Hepatocyte (in vitro differentiated cells): ENCODE measurements at regions not wholly inside any gene's neighbourhood (a gene's known extent, or its start where the extent isn't known, plus 50 kb on each side); places are given as distances from the start of the nearest gene placed in this dataset.

ENCODE experiments used
- DNase-seq: peaks from one replicate; pipeline ENCODE4 v3.0.0-alpha.2; 2016; ENCODE audit warnings: low spot score
- H2AFZ ChIP-seq: fragments of 200-600 bp; sonication (generic); 2 replicates; pipeline ENCODE4 v1.6.0; 2016; ENCODE audit warnings: antibody characterized with exemption, mild to moderate bottlenecking
- H3K27ac ChIP-seq: fragments of 200-600 bp; sonication (generic); 2 replicates; pipeline ENCODE4 v1.5.1; 2016; ENCODE audit warnings: mild to moderate bottlenecking
- H3K27me3 ChIP-seq: fragments of 200-600 bp; sonication (generic); 2 replicates; pipeline ENCODE4 v1.6.1; 2016
- H3K36me3 ChIP-seq: fragments of 200-600 bp; sonication (generic); replicated peaks from 2 replicates; pipeline ENCODE4 v1.5.1; 2016; ENCODE audit warnings: low read depth; ENCODE audit not compliant: insufficient read depth
- H3K4me1 ChIP-seq: fragments of 200-600 bp; sonication (generic); 2 replicates; pipeline ENCODE4 v1.5.1; 2016; ENCODE audit warnings: mild to moderate bottlenecking, moderate library complexity; ENCODE audit not compliant: insufficient read depth
- H3K4me2 ChIP-seq: fragments of 200-600 bp; sonication (generic); 2 replicates; pipeline ENCODE4 v1.6.0; 2016
- H3K4me3 ChIP-seq: fragments of 200-600 bp; sonication (generic); 2 replicates; pipeline ENCODE4 v1.5.1; 2016; ENCODE audit warnings: mild to moderate bottlenecking
- H3K79me2 ChIP-seq: fragments of 200-600 bp; sonication (generic); 2 replicates; pipeline ENCODE4 v1.6.0; 2017; ENCODE audit warnings: mild to moderate bottlenecking
- H3K9me2 ChIP-seq: fragments of 200-600 bp; sonication (generic); replicated peaks from 2 replicates; pipeline ENCODE4 v1.6.0; 2017; ENCODE audit warnings: mild to moderate bottlenecking; ENCODE audit not compliant: insufficient read depth
- H3K9me3 ChIP-seq: fragments of 200-600 bp; sonication (generic); 2 replicates; pipeline ENCODE4 v1.5.1; 2016; ENCODE audit warnings: low read depth, mild to moderate bottlenecking
- H4K20me1 ChIP-seq: fragments of 200-600 bp; sonication (generic); 2 replicates; pipeline ENCODE4 v1.6.0; 2016; ENCODE audit warnings: mild to moderate bottlenecking; ENCODE audit not compliant: insufficient read depth, poor library complexity, severe bottlenecking
- EZH2 ChIP-seq: fragments of 200-600 bp; sonication (generic); IDR thresholded peaks from 2 replicates; pipeline ENCODE4 v1.6.1; 2016; ENCODE audit warnings: antibody characterized with exemption, mild to moderate bottlenecking, borderline replicate concordance
- EZH2phosphoT487 ChIP-seq: fragments of 200-600 bp; sonication (generic); IDR thresholded peaks from one replicate; pipeline ENCODE4 v1.6.1; 2018; ENCODE audit warnings: antibody characterized with exemption, mild to moderate bottlenecking, low read depth, moderate library complexity; ENCODE audit not compliant: unreplicated experiment, severe bottlenecking
- WGBS: methylation state at CpG from one replicate; pipeline ENCODE4 v1.1.6; 2016; ENCODE audit warnings: low lambda C conversion rate; ENCODE audit errors: missing lambda C conversion rate; 5-methylcytosine and 5-hydroxymethylcytosine counted together
- TF ChIP-seq, protein P1 (sequence below): fragments of 200-600 bp; sonication (generic); IDR thresholded peaks from 2 replicates; pipeline ENCODE4 v1.5.1; 2016; ENCODE audit warnings: antibody characterized with exemption, mild to moderate bottlenecking; ENCODE audit not compliant: poor library complexity

DNA sequence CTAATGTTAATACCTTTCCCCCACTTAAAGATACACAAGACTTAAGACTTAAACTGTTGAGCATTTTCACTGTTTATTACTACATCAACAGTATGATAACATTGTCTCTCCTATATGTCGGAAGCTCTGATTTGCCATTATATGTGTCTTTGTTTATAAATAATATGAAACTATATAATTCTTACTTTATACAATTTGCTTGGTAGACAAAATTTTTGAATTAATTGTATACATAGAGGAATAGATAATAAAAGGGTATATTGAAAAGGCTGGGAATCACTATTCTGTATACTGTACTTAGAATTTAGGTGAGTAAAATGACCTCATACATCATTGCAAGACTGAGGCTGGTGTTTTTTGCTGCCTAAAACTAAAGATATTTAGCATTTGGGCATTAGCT is 82.1 kb upstream of the HDAC9 start:
- Histone ChIP-seq H3K9me3 (no peaks in the 10 kb centered on the region), H3K4me3 (no peak overlapping the region), H3K79me2 (no peaks in the 10 kb centered on the region), H3K27me3 (no peaks in the 10 kb centered on the region), H3K27ac (no peak overlapping the region), H3K4me2 (no peak overlapping the region), H2AFZ (no peak overlapping the region), H3K36me3 (no peaks in the 10 kb centered on the region), H4K20me1 (no peaks in the 10 kb centered on the region), H3K4me1 (no peaks in the 10 kb centered on the region), H3K9me2 (no peaks in the 10 kb centered on the region)
- WGBS = 77% methylated on average over 1 of the region's 1 CpG
- DNase-seq = no peak
- TF ChIP-seq EZH2phosphoT487 (no peak), EZH2 (no peak)
- TF ChIP-seq, protein P1, sequence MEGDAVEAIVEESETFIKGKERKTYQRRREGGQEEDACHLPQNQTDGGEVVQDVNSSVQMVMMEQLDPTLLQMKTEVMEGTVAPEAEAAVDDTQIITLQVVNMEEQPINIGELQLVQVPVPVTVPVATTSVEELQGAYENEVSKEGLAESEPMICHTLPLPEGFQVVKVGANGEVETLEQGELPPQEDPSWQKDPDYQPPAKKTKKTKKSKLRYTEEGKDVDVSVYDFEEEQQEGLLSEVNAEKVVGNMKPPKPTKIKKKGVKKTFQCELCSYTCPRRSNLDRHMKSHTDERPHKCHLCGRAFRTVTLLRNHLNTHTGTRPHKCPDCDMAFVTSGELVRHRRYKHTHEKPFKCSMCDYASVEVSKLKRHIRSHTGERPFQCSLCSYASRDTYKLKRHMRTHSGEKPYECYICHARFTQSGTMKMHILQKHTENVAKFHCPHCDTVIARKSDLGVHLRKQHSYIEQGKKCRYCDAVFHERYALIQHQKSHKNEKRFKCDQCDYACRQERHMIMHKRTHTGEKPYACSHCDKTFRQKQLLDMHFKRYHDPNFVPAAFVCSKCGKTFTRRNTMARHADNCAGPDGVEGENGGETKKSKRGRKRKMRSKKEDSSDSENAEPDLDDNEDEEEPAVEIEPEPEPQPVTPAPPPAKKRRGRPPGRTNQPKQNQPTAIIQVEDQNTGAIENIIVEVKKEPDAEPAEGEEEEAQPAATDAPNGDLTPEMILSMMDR = no peak

DNA sequence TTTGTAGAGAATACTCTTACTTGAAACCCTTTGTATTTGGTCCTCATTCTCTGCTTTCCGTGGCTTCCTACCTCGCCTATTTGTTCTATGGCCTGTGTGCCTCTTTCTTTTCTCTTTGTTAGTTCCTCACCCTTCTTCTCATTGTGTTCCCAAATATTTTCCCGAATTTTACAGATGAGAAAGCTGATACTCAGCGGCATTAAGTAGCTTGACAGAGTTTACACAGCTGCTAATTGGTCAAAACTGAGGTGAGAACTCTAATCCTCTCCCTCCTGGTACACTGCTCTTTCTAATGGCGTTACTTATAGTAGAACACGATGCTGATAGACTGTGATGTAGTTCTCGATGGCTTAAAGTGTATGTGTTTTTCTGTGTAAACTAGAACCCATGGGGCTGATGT is 80.7 kb upstream of the HDAC9 start:
- H3K27me3 ChIP-seq = no peaks in the 10 kb centered on the region
- H3K9me3 ChIP-seq = no peaks in the 10 kb centered on the region
- H3K4me1 ChIP-seq = peaks cover 5% of the 10 kb centered on the region
- H3K4me3 ChIP-seq = no peak overlapping the region
- H3K36me3 ChIP-seq = no peaks in the 10 kb centered on the region
- H2AFZ ChIP-seq = no peak overlapping the region
- no peaks in the 10 kb centered on the region for H3K9me2 ChIP-seq
- H3K79me2 ChIP-seq = no peaks in the 10 kb centered on the region
- TF ChIP-seq, protein P1 = no peak
- TF ChIP-seq EZH2 (no peak), EZH2phosphoT487 (no peak)
- WGBS = 67% methylated on average over 7 of the region's 7 CpGs
- no peaks in the 10 kb centered on the region for H4K20me1 ChIP-seq
- no peak overlapping the region for H3K27ac ChIP-seq
- no peak for DNase-seq
- no peak overlapping the region for H3K4me2 ChIP-seq

DNA sequence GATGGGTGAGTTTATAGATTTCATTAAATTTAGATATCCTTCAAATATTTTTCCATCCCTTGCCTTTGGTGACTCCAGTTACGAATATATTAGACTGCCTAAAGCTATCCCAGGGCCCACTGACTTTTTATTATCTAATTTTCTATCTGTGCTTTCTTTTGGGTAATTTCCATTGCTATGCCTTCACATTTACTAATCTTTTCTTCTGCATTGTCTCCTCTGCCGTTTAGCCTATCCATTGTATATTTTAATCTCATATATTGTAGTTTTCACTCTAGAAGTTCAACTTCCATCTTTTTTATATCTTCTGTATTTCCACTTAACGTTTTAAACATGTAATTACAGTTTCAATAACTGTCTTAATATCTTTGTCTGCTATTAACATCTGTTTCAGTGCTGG is 78.6 kb upstream of the HDAC9 start:
- WGBS = 80% methylated on average over 3 of the region's 3 CpGs
- no peak overlapping the region for H3K4me3 ChIP-seq

More for the DNA sequence above, 78.6 kb upstream of the HDAC9 start:
- no peaks in the 10 kb centered on the region for H3K9me3 ChIP-seq
- peaks cover 19% of the 10 kb centered on the region for H3K4me1 ChIP-seq
- no peaks in the 10 kb centered on the region for H3K79me2 ChIP-seq
- H3K36me3 ChIP-seq = no peaks in the 10 kb centered on the region
- H4K20me1 ChIP-seq = no peaks in the 10 kb centered on the region
- no peak overlapping the region for H2AFZ ChIP-seq
- H3K27ac ChIP-seq = no peak overlapping the region
- no peak for DNase-seq
- TF ChIP-seq EZH2 = no peak
- TF ChIP-seq EZH2phosphoT487 = no peak
- TF ChIP-seq, protein P1 = no peak
- H3K27me3 ChIP-seq = no peaks in the 10 kb centered on the region
- H3K4me2 ChIP-seq = no peak overlapping the region
- H3K9me2 ChIP-seq = no peaks in the 10 kb centered on the region
